Thyroid gland (tissue), 4 donors: ENCODE measurements at regions not wholly inside any gene's neighbourhood (a gene's known extent, or its start where the extent isn't known, plus 50 kb on each side); places are given as distances from the start of the nearest gene placed in this dataset.
"Not testable (repeated sequence)": the region's sequence is repeated elsewhere in the genome, so short reads cannot be mapped to it uniquely, and the experiment has no call there.

ENCODE experiments used
- DNase-seq, 2 donors: peaks; one replicate each; pipeline ENCODE4 v3.0.0-alpha.2; 2019
- H3K27ac ChIP-seq, 3 donors: fragments of 200-600 bp; sonication (generic); 1 replicate in 2 of 3; 2 replicates in 1 of 3; pipeline ENCODE4 v1.5.1; 2016 to 2019; ENCODE audit warnings: mild to moderate bottlenecking in 1 of 3, moderate library complexity in 1 of 3
- H3K27me3 ChIP-seq: fragments of 200-600 bp; sonication (generic); one replicate; pipeline ENCODE4 v1.5.1; 2019
- H3K36me3 ChIP-seq, 2 donors: fragments of 200-600 bp; sonication (generic); one replicate each; pipeline ENCODE4 v1.5.1; 2016 to 2019
- H3K4me1 ChIP-seq, 2 donors: fragments of 200-600 bp; sonication (generic); one replicate each; pipeline ENCODE4 v1.5.1; 2017 to 2019
- H3K4me3 ChIP-seq, 3 donors: fragments of 200-600 bp; sonication (generic); replicated peaks in 1 of 3; 1 replicate in 2 of 3; 2 replicates in 1 of 3; pipeline ENCODE4 v1.5.1; 2016; ENCODE audit warnings: mild to moderate bottlenecking in 1 of 3
- H3K9me3 ChIP-seq: fragments of 200-600 bp; sonication (generic); one replicate; pipeline ENCODE4 v1.5.1; 2017
- CTCF ChIP-seq, 6 experiments: fragments of 200-600 bp in 3 of 6; fragments of 450-650 bp in 3 of 6; sonication (generic) in 3 of 6; IDR thresholded peaks; one replicate each; pipeline ENCODE4 v1.5.1; 2016 to 2019; ENCODE audit warnings: antibody characterized with exemption in 6 of 6, mild to moderate bottlenecking in 2 of 6, inconsistent platforms in 1 of 6, moderate library complexity in 1 of 6
- POLR2A ChIP-seq, 2 donors: fragments of 450-650 bp; IDR thresholded peaks; one replicate each; pipeline ENCODE4 v1.6.1; 2017; ENCODE audit warnings: antibody characterized with exemption in 2 of 2, mild to moderate bottlenecking in 2 of 2, moderate library complexity in 1 of 2
- WGBS, 2 donors: methylation state at CpG; one replicate each; pipeline ENCODE4 v1.1.5; 2017; 5-methylcytosine and 5-hydroxymethylcytosine counted together
- intact Hi-C: fragments of 100-400 bp; cut with DNase I; formaldehyde crosslinking; loops from one replicate; pipeline ENCODE4 v1.15.1; 2023

DNA sequence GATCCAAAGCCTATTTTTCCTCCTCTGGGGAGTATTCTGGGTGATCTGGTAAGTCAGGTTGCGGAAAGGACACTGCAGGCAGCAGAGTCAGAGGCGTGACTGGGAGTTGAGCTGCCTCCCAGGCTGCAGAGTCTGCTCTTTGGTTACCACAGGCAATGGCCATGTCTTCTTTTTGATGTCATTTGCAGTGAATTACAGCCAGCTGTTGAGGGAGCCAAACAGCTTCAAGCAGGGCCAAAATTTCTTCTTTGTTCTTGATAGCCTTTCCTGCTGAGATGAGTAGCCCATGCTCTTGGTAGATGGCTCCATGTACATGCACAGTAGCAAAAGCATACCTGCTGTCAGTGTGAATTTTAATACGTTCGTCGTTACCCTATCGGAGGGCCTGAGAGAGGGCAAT, 116.6 kb upstream of the PZP start:
- Histone ChIP-seq H3K4me3 (no peak overlapping the region), H3K27ac (no peak overlapping the region), H3K4me1 (no peaks in the 10 kb centered on the region), H3K9me3 (no peaks in the 10 kb centered on the region), H3K36me3 (no peaks in the 10 kb centered on the region), H3K27me3 (no peaks in the 10 kb centered on the region)
- no peak for DNase-seq
- TF ChIP-seq POLR2A (IDR thresholded peaks at IDR 0.05) (no peak), CTCF (IDR thresholded peaks at IDR 0.05) (no peak)
- 83 to 98% methylated on average over 5 to 6 of the region's 6 CpGs for WGBS, 2 donors
- intact Hi-C loops, result no loop called here

DNA sequence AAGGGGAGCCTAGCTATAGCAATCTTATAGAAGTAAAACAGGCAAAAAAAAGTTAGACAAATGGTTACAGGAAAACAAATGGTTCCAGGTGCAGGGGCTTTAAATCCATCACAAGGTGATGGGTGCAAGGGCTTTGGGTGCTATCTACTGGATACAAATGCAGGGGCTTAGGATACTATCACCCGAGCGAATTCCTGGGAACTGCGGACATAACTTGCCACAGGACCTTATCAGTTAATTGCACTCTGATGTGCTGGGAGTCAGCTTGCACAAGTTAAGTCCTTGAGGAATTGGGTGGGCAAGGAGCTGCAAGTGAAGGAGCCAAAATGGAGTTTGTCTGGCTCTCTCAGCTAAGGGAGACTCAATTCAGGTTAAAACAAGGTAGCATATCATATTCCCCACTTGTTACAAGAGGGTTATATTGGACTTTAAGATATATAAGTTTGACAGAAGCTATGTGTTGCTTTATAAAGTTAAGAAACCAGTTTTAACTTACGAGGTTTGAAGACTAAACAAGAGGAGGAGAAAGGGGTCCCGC, 115.0 kb upstream of the PZP start:
- no peak for DNase-seq
- intact Hi-C loops, result no loop called here
- no peaks in the 10 kb centered on the region for H3K27me3 ChIP-seq
- H3K4me1 ChIP-seq, result no peaks in the 10 kb centered on the region
- H3K4me3 ChIP-seq, result no peak overlapping the region
- no peaks in the 10 kb centered on the region for H3K9me3 ChIP-seq
- H3K36me3 ChIP-seq, result no peaks in the 10 kb centered on the region
- WGBS, 2 donors, result 76% methylated on average over 5 of the region's 5 CpGs
- no peak for TF ChIP-seq CTCF (IDR thresholded peaks at IDR 0.05)
- no peak for TF ChIP-seq POLR2A (IDR thresholded peaks at IDR 0.05)
- H3K27ac ChIP-seq, result no peak overlapping the region

DNA sequence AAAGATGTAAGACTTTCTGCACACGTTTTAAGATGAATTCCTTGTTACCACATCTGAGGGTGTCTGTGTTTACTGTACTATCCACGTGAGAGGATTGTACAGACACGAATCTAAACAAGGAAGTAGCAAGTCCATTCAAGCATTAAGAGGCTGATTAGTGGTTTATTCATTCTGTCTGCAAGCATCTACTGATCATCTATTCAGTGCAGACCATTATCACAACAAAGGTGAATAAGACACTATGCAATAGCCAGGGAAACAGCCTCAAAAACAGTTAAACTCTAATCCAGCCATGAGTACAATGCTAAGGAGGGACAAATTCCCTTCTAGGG, 111.6 kb upstream of the PZP start:
- Histone ChIP-seq H3K9me3 (no peaks in the 10 kb centered on the region), H3K27ac (no peak overlapping the region), H3K27me3 (no peaks in the 10 kb centered on the region), H3K4me3 (no peak overlapping the region), H3K36me3 (no peaks in the 10 kb centered on the region), H3K4me1 (no peaks in the 10 kb centered on the region)
- TF ChIP-seq CTCF (IDR thresholded peaks at IDR 0.05), result no peak
- TF ChIP-seq POLR2A (IDR thresholded peaks at IDR 0.05), result no peak
- intact Hi-C loops, result no loop called here
- 12 to 26% methylated on average over 3 of the region's 3 CpGs for WGBS, 2 donors
- no peak for DNase-seq

DNA sequence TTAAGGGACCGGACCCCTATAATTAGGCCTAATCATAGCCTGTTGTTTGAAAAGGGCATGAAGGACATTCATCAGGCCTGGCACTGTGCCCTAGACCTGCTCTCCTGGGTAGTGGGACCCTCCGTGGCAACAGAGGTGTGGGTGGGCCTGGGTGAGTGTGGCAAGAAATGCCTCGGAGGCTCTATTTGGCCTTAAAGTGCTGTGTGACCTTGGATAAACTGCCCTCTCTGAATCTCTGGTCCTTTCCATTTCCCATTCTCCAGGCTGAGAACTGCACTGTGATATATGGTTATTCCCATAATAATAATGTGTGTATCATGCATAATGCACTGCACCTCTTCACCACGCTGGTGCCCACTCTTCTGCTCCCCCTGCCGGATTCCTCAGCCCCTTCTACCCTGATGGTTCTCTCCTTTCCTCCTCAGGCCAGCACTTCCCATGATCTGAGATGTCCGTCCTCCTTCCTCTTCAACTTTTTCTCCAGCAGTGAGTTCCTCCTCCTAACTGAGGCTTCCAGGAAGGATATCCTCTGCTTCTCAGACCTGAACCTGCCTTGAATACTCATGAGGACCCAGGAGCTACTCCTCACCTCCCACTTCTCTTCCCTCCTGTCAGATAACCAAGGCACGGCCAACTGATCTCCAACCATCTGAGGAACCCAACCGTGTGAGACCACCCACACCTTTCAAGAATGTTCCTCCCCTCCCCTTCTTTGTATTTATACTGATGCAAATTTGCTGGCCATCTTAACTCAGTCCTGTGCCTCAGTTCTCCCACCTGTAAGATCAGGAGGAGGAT, 111.0 kb upstream of the PZP start:
- Histone ChIP-seq H3K9me3 (no peaks in the 10 kb centered on the region), H3K36me3 (no peaks in the 10 kb centered on the region), H3K4me3 (no peak overlapping the region), H3K4me1 (no peaks in the 10 kb centered on the region), H3K27ac (no peak overlapping the region), H3K27me3 (no peaks in the 10 kb centered on the region)
- DNase-seq, result no peak
- 54 to 60% methylated on average over 8 of the region's 8 CpGs for WGBS, 2 donors
- TF ChIP-seq CTCF (IDR thresholded peaks at IDR 0.05), result no peak
- TF ChIP-seq POLR2A (IDR thresholded peaks at IDR 0.05), result no peak
- intact Hi-C loops, result no loop called here

DNA sequence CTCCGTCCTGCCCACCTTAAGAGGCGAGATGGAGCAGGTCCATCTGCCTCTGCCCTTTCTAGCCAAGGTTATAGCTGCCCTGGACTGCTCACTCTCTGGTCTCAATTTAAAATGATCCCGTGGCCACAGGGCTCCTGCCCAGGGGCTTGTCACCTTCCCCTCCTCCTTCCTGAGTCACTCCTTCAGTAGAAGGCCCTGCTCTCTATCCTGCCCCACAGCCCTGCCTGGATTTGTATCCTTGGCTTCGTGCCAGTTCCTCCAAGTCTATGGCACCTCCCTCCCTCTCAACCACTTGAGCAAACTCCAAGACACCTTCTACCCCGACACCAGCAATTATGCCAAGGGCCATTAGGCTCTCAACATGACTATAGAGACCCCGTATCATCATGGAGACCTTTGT, 105.3 kb upstream of the PZP start:
- 37 to 64% methylated on average over 4 to 6 of the region's 6 CpGs for WGBS, 2 donors
- H3K9me3 ChIP-seq, H3K27ac ChIP-seq, H3K27me3 ChIP-seq, intact Hi-C loops, H3K36me3 ChIP-seq, H3K4me1 ChIP-seq, DNase-seq, H3K4me3 ChIP-seq: not testable (repeated sequence)

DNA sequence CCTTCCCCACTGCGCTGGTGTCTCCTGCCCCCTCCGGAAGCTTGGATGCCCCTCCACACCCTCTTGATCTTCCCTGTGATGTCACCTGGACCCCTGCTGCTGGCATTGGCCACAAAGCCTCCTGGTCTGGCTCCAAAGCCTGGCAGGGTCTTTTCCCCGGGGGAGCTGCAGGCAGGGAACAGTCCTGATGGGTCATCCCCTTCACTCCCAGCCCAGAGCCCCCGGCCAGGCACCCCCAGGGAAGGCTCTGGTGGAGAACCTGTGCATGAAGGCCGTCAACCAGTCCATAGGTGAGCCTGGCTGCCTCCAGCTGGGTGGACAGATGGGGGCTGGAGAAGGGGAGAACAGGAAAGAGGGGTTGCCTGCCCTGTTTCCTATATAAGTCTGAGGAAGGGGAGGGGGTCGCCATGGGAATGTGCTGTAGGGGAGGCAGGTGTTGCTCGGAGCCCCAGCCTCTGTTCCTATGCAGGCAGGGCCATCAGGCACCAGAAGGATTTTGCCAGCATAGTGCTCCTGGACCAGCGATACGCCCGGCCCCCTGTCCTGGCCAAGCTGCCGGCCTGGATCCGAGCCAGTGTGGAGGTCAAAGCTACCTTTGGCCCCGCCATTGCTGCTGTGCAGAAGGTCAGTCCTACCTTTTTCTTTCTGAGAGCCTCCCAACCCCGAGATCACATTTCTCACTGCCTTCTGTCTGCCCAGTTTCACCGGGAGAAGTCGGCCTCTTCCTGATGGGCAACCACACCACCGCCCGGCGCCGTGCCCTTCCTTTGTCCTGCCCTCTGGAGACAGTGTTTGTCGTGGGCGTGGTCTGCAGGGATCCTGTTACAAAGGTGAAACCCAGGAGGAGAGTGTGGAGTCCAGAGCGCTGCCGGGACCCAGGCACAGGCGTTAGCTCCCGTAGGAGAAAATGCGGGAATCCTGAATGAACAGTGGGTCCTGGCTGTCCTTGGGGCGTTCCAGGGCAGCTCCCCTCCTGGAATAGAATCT, 104.5 kb upstream of the PZP start:
- H3K9me3 ChIP-seq, DNase-seq, intact Hi-C loops, H3K36me3 ChIP-seq, H3K4me3 ChIP-seq, H3K27ac ChIP-seq, H3K27me3 ChIP-seq, H3K4me1 ChIP-seq: not testable (repeated sequence)
- WGBS, 2 donors, result 93 to 97% methylated on average over 10 to 12 of the region's 28 CpGs

- DNase-seq, H3K27me3 ChIP-seq, H3K27ac ChIP-seq, H3K4me3 ChIP-seq, H3K36me3 ChIP-seq, H3K4me1 ChIP-seq, H3K9me3 ChIP-seq, intact Hi-C loops: not testable (repeated sequence)
- WGBS, 2 donors, result 89 to 94% methylated on average over 3 to 9 of the region's 10 CpGs
Observed at GRCh38 chr12:9311454-9311853, 103.3 kb upstream of the PZP start.

DNA sequence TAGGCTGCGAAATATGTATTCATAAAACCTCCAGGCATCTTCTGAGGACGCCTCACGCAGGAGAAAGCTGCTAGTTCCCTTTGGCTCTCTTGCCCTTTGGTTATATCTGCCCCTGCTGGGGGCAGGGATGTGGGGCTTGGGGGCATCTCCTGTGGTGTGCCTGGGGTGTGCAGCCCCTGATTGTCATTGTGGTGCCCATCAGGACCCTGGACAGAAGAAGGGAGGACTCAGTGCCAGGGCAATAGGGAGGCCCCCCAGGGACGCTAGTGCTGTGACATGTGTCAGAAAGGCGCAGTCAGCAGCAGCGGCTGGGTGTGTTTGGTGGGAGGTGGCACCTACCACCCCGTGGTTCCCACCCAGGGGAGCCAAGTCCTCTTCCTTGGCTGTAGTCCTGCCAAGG, 102.5 kb upstream of the PZP start:
- DNase-seq, H3K27me3 ChIP-seq, H3K4me3 ChIP-seq, H3K27ac ChIP-seq, H3K4me1 ChIP-seq, intact Hi-C loops, H3K9me3 ChIP-seq, H3K36me3 ChIP-seq: not testable (repeated sequence)
- 95 to 100% methylated on average over 3 to 4 of the region's 7 CpGs for WGBS, 2 donors
